GM18873 (cell line): ENCODE measurements at regions not wholly inside any gene's neighbourhood (a gene's known extent, or its start where the extent isn't known, plus 50 kb on each side); places are given as distances from the start of the nearest gene placed in this dataset.

Experiments
- ATAC-seq: cut with Tn5 transposase; IDR thresholded peaks from one replicate; pipeline ENCODE4 v1.9.1; 2021; ENCODE audit warnings: mild to moderate bottlenecking, moderate library complexity, moderate number of reproducible peaks; ENCODE audit not compliant: unreplicated experiment, low FRiP score

DNA sequence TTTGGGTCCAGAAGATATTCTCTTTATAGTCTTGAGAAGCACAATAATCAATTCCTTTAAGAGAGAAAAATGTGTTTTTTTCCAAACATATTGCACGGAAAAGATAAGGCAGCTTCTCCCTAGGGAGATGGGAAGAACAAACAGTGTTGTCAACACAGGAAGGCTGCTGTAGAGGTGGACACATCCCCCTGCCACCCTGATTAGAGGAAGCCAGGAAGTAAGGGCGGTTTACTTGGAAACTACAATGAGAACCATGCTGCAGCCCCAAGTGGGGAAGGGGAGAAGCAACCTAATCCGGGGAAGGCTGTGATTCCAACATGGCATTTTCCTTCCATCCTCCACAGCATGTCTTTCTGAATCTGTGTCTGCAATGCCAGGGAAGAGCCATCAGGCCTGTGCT, 256.9 kb upstream of the TGFBR2 start:
- ATAC-seq: no peak

DNA sequence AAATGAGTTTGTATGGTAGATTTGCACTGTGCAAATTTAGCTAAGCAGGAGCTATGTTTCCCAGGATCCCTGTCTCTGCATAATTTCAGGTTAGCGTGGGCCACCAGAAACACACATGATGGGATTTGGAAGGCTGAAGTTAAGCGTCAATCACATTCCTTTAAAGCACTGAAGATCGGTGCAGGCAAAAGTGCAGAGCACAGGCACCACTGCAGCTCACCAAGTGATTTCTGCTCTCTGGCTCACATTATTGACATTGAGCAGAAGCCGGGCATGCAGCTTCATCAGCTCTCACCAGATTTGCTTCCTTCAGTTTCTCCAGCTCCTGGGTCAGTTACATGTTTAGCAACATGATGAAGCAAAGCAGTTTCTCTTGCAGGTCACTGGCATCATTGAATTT, 256.4 kb upstream of the TGFBR2 start:
- ATAC-seq: no peak

- ATAC-seq: no peak
Observed at GRCh38 chr3:30350901-30351300, 255.5 kb upstream of the TGFBR2 start.

DNA sequence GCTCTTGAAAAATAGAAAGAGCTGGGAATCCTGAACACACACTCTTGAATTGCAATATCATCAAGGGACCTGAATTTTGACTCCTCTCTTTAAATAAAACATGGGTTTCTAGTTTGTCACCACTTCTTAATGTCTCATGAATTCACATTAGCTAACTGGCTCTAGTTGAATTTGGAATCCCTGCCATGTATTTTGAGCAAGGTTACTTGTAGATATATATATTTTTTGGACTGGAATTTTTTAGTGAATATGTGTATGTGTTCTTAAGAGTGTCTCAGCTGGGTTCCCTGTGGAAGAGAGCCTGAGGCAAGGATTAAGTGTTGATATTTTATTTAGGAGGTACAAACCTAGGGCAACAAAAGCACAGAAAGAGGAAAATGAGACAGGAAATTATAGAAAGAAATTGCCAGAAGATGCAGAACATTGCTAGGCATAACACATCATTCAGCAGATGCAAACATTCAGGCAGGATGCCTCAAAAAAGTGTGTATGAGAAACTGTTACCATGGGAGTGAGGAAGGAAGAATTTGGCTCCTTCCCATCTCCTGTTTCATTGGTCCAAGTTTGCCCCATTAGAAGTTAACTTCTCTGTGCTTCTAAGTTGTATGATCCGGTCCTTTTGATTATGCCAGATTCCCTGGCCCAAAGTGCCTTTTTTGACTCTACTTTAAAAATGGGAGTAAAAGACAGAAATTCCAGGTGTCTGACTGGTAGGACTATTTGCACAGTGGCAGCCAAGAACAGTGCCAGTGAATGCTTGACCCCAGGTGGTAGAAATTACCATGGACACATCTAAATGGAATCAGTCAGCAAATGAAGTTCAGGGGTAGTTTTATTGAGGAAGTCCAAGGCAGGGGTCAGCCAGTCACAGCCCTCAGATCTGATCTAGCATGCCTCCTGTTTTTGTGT, 253.7 kb upstream of the TGFBR2 start:
- no peak for ATAC-seq

DNA sequence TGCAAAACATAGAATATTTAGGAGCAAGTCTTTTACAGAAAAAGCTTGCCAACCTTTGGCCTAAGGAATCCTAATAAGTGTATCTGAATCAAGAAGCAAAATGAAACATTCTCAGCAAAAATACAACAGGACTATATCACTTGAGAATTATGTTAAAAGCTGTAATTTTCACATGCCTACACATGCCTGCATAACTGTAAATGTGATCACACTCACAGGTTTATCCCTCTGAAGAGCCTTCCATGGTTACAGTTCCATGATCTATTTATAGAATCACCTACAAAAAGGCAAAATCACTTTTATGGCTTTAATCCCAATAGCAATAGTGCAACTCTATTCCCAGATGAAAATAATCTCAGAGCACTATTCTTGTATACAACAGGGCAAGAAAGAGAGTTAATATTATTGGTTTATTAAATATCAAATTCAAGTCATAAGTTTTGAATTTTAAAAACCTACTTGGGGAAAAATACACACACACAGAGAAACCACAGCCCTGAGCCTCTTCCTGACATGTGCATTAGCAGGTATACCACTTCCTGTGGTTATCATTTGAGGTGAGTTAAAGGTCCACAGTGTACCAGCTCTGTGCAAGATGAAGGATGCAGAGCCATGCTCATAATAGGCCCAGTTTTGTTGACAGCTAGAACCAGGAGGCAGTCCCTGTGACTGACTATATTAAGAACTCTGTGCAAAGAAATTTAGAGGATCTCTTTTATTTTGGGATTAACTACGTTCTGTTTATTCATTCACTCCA, 252.5 kb upstream of the TGFBR2 start:
- ATAC-seq: peak; percentile 94

- no peak for ATAC-seq
Observed at GRCh38 chr3:30354513-30354912, 251.9 kb upstream of the TGFBR2 start.

DNA sequence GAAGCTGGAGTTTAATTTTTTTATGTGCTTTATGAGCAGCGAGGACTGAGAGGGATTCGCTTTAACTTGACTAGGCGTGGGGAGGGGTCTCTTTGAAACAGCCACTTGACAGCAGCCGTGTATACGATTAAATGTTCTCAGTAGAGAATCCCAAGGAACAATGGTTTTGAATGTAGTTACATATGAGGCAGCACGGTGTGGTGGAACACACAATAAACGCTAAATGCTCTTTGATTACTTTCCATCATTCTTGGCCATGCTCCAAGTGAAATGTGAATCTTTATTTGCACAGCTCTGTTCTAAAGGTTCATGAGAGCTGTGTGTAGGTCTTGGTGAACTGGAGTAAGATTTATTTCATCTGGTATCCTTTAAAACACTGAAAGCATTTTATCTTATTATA, 251.4 kb upstream of the TGFBR2 start:
- no peak for ATAC-seq

DNA sequence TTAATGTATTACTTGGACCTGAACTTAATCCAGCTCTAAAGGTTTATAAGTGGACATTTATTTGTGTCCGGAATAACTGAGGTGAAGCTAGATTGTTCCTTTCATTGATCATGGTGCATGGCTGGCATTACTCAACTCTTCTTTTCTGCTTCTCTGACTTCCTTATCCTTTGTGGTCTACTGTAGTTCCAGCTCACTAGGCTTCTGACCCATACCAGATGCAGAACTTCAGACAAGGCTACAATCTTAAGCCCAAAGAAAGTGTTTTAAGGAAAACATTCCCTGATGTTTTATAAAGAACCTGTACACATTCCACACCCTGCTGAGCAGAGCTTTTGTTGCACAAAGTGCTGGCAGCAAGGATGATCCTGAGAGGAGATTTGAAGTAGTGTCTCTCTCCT, 250.8 kb upstream of the TGFBR2 start:
- ATAC-seq: no peak

- ATAC-seq: no peak
Observed at GRCh38 chr3:30356866-30357753, 249.3 kb upstream of the TGFBR2 start.

DNA sequence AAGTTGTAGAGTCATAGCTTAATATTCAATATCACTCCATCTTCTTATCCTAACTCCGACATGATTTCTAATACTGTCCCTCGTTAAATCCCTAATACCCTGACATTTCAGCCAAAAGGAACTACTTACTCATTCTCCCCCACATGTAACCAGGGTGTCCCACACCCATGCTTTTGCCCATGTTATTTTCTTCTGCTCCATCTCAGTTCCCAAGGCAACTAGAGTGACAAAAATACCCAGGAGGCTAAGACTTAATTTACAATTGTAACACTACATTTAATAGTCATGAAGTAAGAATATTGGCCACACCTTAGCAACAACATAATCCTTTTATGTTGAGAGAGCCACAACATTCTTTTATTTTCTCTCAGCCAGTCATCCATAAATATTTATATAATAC, 248.5 kb upstream of the TGFBR2 start:
- no peak for ATAC-seq

- ATAC-seq: no peak
Observed at GRCh38 chr3:30358871-30359270, 247.5 kb upstream of the TGFBR2 start.

- ATAC-seq: no peak
Observed at GRCh38 chr3:30368978-30369377, 237.4 kb upstream of the TGFBR2 start.

- no peak for ATAC-seq
Observed at GRCh38 chr3:30370681-30371271, 235.6 kb upstream of the TGFBR2 start.

DNA sequence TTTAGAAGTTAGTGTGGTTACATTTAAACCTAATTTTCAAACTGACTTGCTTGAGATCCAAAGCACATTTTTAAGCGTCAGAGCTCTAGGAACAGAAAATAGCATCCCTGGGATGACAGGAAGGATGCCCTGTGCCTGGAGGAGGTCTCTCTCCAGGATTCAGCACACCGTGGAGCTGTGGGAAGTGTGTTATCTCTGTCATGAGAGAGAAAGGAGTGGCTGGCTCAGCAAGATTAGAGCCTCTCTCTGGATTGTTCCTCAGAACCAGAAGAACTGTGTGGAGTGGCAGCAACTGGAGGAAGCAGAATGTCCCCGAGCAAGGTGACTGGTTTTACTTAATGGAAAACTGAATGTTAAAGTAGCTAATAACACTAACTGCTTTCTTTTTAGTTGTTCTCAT, 233.6 kb upstream of the TGFBR2 start:
- ATAC-seq: no peak

- ATAC-seq: no peak
Observed at GRCh38 chr3:30384546-30385072, 221.8 kb upstream of the TGFBR2 start.

DNA sequence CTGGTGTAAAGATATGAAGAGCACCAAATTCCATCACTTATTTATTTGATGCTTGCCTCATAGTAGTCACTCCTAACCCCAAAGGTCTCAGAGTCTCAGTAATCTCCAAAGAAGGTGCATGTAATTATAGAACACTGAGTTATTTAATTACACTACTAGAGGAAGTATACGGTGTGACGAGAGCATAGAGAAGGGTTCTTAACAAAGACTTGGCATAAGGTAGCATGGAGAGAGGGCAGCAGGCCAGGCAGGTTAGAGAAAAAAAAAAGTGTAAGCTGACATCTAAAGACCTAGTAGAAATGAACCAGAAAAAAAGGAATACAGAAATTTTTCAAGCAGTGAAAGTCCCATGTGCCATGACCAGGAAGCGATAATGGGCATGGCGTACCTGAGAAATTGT, 213.3 kb upstream of the TGFBR2 start:
- no peak for ATAC-seq

GRCh38 chr3:30397030-30397429, 209.4 kb upstream of the TGFBR2 start:
- no peak for ATAC-seq

GRCh38 chr3:30399394-30400181, 206.8 kb upstream of the TGFBR2 start:
- ATAC-seq: no peak

- no peak for ATAC-seq
Observed at GRCh38 chr3:30400926-30401325, 205.5 kb upstream of the TGFBR2 start.
